GM12873 (cell line): ENCODE measurements at regions not wholly inside any gene's neighbourhood (a gene's known extent, or its start where the extent isn't known, plus 50 kb on each side); places are given as distances from the start of the nearest gene placed in this dataset.

Experiments
- CTCF ChIP-seq: IDR thresholded peaks from 2 replicates; pipeline ENCODE4 v1.5.1; 2012; ENCODE audit warnings: low read depth, mild to moderate bottlenecking, moderate library complexity, low read length, control low read depth; ENCODE audit not compliant: insufficient read depth; ENCODE audit errors: missing control alignments

GRCh38 chrX:45669715-45670340 is 469.2 kb upstream of the DIPK2B start:
- no peak for TF ChIP-seq CTCF

GRCh38 chrX:45668686-45669443 is 468.2 kb upstream of the DIPK2B start:
- TF ChIP-seq CTCF, result no peak

GRCh38 chrX:45667666-45668065 is 467.0 kb upstream of the DIPK2B start:
- no peak for TF ChIP-seq CTCF

GRCh38 chrX:45664727-45665290 is 464.1 kb upstream of the DIPK2B start:
- no peak for TF ChIP-seq CTCF

GRCh38 chrX:45660477-45660876 is 459.8 kb upstream of the DIPK2B start:
- no peak for TF ChIP-seq CTCF

- TF ChIP-seq CTCF, result no peak
Measured at GRCh38 chrX:45633419-45633818, 432.7 kb upstream of the DIPK2B start.

- no peak for TF ChIP-seq CTCF
Measured at GRCh38 chrX:45632506-45632905, 431.8 kb upstream of the DIPK2B start.
